HepG2 (cell line): ENCODE measurements at regions not wholly inside any gene's neighbourhood (a gene's known extent, or its start where the extent isn't known, plus 50 kb on each side); places are given as distances from the start of the nearest gene placed in this dataset.

Source experiments
- ATAC-seq: fragments of 200-7000 bp; cut with Tn5 transposase; 3 replicates; pipeline ENCODE4 v1.9.1; 2020; ENCODE audit warnings: mild to moderate bottlenecking, moderate library complexity
- BruUV-seq: library from RNA; stranded (reverse); fragments of 400-500 nt; replicated peaks from 2 replicates; lab custom pipeline; 2021; lab: Mats Ljungman, UMichigan
- CTCF ChIA-PET: fragments of 300-600 bp; formaldehyde crosslinking; extraction: SDS; loops from one replicate; lab custom pipeline; 2021; ENCODE audit warnings: low total read pairs, inconsistent platforms, low intra/inter-chr PET ratio; lab: Yijun Ruan, JAX
- POLR2A ChIA-PET: fragments of 350-600 bp; sonication (Branson Sonifier 250); formaldehyde crosslinking; loops from one replicate; lab custom pipeline; 2020; ENCODE audit warnings: antibody characterized with exemption, inconsistent platforms; lab: Yijun Ruan, JAX
- DNase-seq: peaks from one replicate; pipeline ENCODE4 v3.0.0-alpha.2; 2015; ENCODE audit warnings: low spot score
- FAIRE-seq: peaks from 3 replicates; lab custom pipeline; 2011; peaks lifted over from hg19 to GRCh38; lab: Jason Lieb, UNC
- H2AFZ ChIP-seq: one replicate; pipeline ENCODE4 v1.6.1; 2011; ENCODE audit warnings: low read length, inconsistent platforms
- H3K27ac ChIP-seq: fragments of 300-600 bp; 3 replicates; pipeline ENCODE4 v1.8.0; 2011; ENCODE audit warnings: mixed run types, mild to moderate bottlenecking, mixed read lengths, low read length, inconsistent platforms; ENCODE audit not compliant: insufficient read depth; ENCODE audit errors: extremely low read length
- H3K27me3 ChIP-seq, 2 experiments: fragments of 200-600 bp in 1 of 2; 2 replicates in 1 of 2; 3 replicates in 1 of 2; pipeline versions ENCODE4 v1.6.0 to v1.8.0; 2011; ENCODE audit warnings: low read length in 2 of 2, mild to moderate bottlenecking in 2 of 2, moderate library complexity in 2 of 2, inconsistent platforms in 1 of 2; ENCODE audit not compliant: insufficient read depth in 2 of 2, control insufficient read depth in 1 of 2
- H3K36me3 ChIP-seq, 2 experiments: fragments of 200-600 bp in 1 of 2; replicated peaks in 1 of 2; 2 replicates in 1 of 2; 3 replicates in 1 of 2; pipeline versions ENCODE4 v1.5.1 to v1.8.0; 2011; ENCODE audit warnings: low read length in 2 of 2, inconsistent platforms in 1 of 2; ENCODE audit not compliant: insufficient read depth in 2 of 2, control insufficient read depth in 1 of 2
- H3K4me1 ChIP-seq: 2 replicates; pipeline ENCODE4 v1.5.1; 2012; ENCODE audit warnings: low read length, inconsistent platforms; ENCODE audit not compliant: insufficient read depth
- H3K4me2 ChIP-seq: 2 replicates; pipeline ENCODE4 v1.6.0; 2011; ENCODE audit warnings: low read depth, low read length, inconsistent platforms
- H3K4me3 ChIP-seq, 3 experiments: fragments of 200-600 bp in 1 of 3; sonication (generic), shearing (Covaris generic) in 1 of 3; replicated peaks in 1 of 3; 2 replicates each; pipeline ENCODE4 v1.5.1; 2011 to 2016; ENCODE audit warnings: low read length in 3 of 3, inconsistent platforms in 2 of 3, low read depth in 2 of 3, mild to moderate bottlenecking in 2 of 3, control low read depth in 1 of 3, mixed read lengths in 1 of 3; ENCODE audit not compliant: insufficient read depth in 1 of 3
- H3K79me2 ChIP-seq: one replicate; pipeline ENCODE4 v1.6.1; 2011; ENCODE audit warnings: low read length, inconsistent platforms; ENCODE audit not compliant: insufficient read depth
- H3K9ac ChIP-seq: 2 replicates; pipeline ENCODE4 v1.6.0; 2011; ENCODE audit warnings: mild to moderate bottlenecking, low read depth, low read length, inconsistent platforms; ENCODE audit not compliant: insufficient read depth
- H3K9me3 ChIP-seq: 2 replicates; pipeline ENCODE4 v1.5.1; 2012; ENCODE audit warnings: mild to moderate bottlenecking, low read length
- H4K20me1 ChIP-seq: 2 replicates; pipeline ENCODE4 v1.6.0; 2011; ENCODE audit warnings: inconsistent platforms, mild to moderate bottlenecking, low read length, moderate library complexity; ENCODE audit not compliant: insufficient read depth
- ARID3A ChIP-seq: IDR thresholded peaks from 2 replicates; pipeline ENCODE4 v1.6.1; 2012; ENCODE audit warnings: low read depth, low read length, improper control_type of control experiment
- CEBPZ ChIP-seq: IDR thresholded peaks from 2 replicates; pipeline ENCODE4 v1.6.1; 2012; ENCODE audit warnings: low read length, improper control_type of control experiment
- GFI1 ChIP-seq: sonication (generic); formaldehyde crosslinking; IDR thresholded peaks from 2 replicates; pipeline ENCODE4 v1.5.0; 2020; ENCODE audit warnings: missing genetic modification reagents, mild to moderate bottlenecking, borderline replicate concordance
- LCORL ChIP-seq, 2 experiments: fragments of 450-650 bp in 1 of 2; sonication (generic) in 1 of 2; formaldehyde crosslinking in 1 of 2; IDR thresholded peaks; 2 replicates each; pipeline versions ENCODE4 v1.5.0 to v1.6.1; 2017 to 2020; ENCODE audit warnings: antibody characterized with exemption in 1 of 2, missing genetic modification reagents in 1 of 2
- REPIN1 ChIP-seq: sonication (generic); formaldehyde crosslinking; IDR thresholded peaks from 2 replicates; pipeline ENCODE4 v1.8.0; 2022; ENCODE audit warnings: missing genetic modification reagents, low read depth, mild to moderate bottlenecking, borderline replicate concordance
- SALL1 ChIP-seq: sonication (generic); formaldehyde crosslinking; IDR thresholded peaks from 2 replicates; pipeline ENCODE4 v1.8.0; 2022; ENCODE audit warnings: mild to moderate bottlenecking, missing genetic modification reagents
- YEATS4 ChIP-seq: sonication (generic); formaldehyde crosslinking; IDR thresholded peaks from 2 replicates; pipeline ENCODE4 v1.4.0; 2020; ENCODE audit warnings: missing genetic modification reagents, borderline replicate concordance
- ZMYM3 ChIP-seq: sonication (generic); formaldehyde crosslinking; IDR thresholded peaks from 2 replicates; pipeline ENCODE4 v1.5.1; 2020; ENCODE audit warnings: mild to moderate bottlenecking, missing genetic modification reagents
- ZNF468 ChIP-seq: sonication (generic); formaldehyde crosslinking; IDR thresholded peaks from 2 replicates; pipeline ENCODE4 v1.8.0; 2022; ENCODE audit warnings: mild to moderate bottlenecking, moderate library complexity, missing genetic modification reagents
- ZNF691 ChIP-seq: sonication (generic); formaldehyde crosslinking; IDR thresholded peaks from 2 replicates; pipeline ENCODE4 v1.4.0; 2020; ENCODE audit warnings: missing genetic modification reagents, low read depth, mild to moderate bottlenecking, borderline replicate concordance
- ZXDC ChIP-seq: sonication (generic); formaldehyde crosslinking; IDR thresholded peaks from 2 replicates; pipeline ENCODE4 v1.5.0; 2020; ENCODE audit warnings: mild to moderate bottlenecking, missing genetic modification reagents
- WGBS: methylation state at CpG from one replicate; pipeline ENCODE4 v1.1.6; 2017; ENCODE audit warnings: low lambda C conversion rate; 5-methylcytosine and 5-hydroxymethylcytosine counted together
- in situ Hi-C: cut with HindIII; loops from 2 replicates; pipeline ENCODE4 v1.10.0; 2017; ENCODE audit warnings: low pct_unique_long_range_greater_than_20kb; ENCODE audit not compliant: extremely low pct_ligation_motif_present
- intact Hi-C: fragments of 100-400 bp; cut with micrococcal nuclease; formaldehyde crosslinking; loops from one replicate; pipeline ENCODE4 v1.10.0; 2022; ENCODE audit not compliant: unreplicated experiment

- no peaks in the 10 kb centered on the region for H4K20me1 ChIP-seq
- H3K4me1 ChIP-seq = no peaks in the 10 kb centered on the region
- no peaks in the 10 kb centered on the region for H3K79me2 ChIP-seq
- no peak overlapping the region for H3K27ac ChIP-seq
- H3K9me3 ChIP-seq = peaks cover 13% of the 10 kb centered on the region
- H3K4me3 ChIP-seq = no peak overlapping the region
- no TSS peak for BruUV-seq
- no peak for DNase-seq
- no peaks in the 10 kb centered on the region for H3K27me3 ChIP-seq
- WGBS = 0% methylated on average over 1 of the region's 2 CpGs
- H2AFZ ChIP-seq = no peak overlapping the region
- CTCF ChIA-PET = no interaction called here
- intact Hi-C loops (no loop called here), in situ Hi-C loops (no loop called here)
- no peak overlapping the region for H3K9ac ChIP-seq
- no peak for FAIRE-seq
- POLR2A ChIA-PET = no interaction called here
- no peak overlapping the region for H3K4me2 ChIP-seq
- H3K36me3 ChIP-seq = no peaks in the 10 kb centered on the region
- ATAC-seq = no peak
- TF ChIP-seq GFI1 (no peak), ZNF691 (CRISPR knock-in tag) (no peak), REPIN1 (no peak), SALL1 (CRISPR knock-in tag) (no peak), CEBPZ (no peak), ARID3A (no peak), LCORL (IDR thresholded peaks at IDR 0.05) (no peak), LCORL (CRISPR knock-in tag; IDR thresholded peaks at IDR 0.05) (no peak), ZXDC (CRISPR knock-in tag) (no peak), ZNF468 (CRISPR knock-in tag) (no peak), YEATS4 (CRISPR knock-in tag) (no peak), ZMYM3 (CRISPR knock-in tag) (no peak)
These were observed 1170.9 kb downstream of the C4orf33 start for GRCh38 chr4:130266814-130267213.
